Fibroblast of skin of left quadriceps (primary cell): ENCODE measurements at regions not wholly inside any gene's neighbourhood (a gene's known extent, or its start where the extent isn't known, plus 50 kb on each side); places are given as distances from the start of the nearest gene placed in this dataset.

ENCODE experiments used
- DNase-seq, 2 experiments: peaks; one replicate each; pipeline ENCODE4 v3.0.0-alpha.2; 2013; ENCODE audit warnings: low read depth in 2 of 2

DNA sequence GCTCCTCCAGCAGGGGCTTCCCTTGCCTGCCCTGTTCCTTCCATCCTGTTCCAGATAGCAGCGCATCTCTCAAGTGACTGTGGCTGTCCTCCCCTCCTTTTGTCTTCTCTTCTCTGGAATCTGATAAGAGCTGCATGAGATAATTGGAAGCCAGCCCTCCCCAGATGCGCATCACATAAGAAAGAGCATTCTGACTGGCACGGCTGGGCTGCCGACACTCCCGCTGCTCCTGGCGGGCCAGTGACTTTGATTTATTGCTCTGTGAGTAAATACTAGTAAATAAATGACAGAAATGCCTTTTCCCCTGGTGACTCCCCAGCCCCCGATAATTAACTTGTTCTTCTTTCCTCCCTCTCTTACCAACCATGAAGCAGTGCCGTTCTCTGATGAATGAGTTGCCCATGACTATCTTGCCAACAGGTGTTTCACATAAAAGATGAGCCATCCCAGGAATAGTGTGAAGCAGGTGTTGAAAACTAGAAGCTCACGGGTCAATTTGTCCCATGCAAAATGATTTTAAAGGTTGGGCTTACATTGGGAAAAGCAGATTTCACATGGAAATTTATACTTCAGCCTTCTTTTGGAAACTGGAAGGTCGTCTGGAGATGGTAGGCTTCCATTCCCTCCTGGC lies 212.3 kb downstream of the ERCC6L2 start:
- no peak for DNase-seq

DNA sequence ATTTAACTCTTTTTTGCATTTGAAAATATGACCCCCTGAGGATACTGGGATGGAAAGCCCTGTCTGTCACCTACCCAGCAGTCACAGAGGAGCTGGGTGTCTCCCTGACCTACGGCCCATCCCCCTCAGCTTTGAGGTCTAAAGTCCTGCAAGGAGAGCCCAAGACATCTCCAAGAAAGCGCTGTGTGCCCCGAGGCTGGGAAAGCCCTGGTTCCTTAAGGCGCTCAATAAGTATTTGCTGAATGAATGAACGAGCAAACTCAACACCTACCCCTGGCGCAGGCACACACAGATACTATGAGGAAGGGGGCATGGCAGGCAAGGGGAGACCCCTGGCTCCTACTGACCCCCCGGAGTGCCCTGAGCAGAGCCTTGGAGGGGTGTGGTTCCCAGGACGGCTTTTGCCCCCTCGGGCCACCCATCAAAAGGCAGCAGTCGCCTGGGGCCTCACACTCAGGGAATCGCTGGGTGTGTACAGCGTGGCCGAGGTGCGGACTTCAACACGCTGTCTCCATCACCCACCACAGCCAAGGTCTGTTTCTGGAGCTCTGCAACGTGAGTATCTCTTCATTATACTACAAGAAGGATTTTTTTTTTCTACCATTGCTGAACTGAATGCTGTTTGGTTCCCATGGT lies 211.6 kb downstream of the ERCC6L2 start:
- no peak for DNase-seq

DNA sequence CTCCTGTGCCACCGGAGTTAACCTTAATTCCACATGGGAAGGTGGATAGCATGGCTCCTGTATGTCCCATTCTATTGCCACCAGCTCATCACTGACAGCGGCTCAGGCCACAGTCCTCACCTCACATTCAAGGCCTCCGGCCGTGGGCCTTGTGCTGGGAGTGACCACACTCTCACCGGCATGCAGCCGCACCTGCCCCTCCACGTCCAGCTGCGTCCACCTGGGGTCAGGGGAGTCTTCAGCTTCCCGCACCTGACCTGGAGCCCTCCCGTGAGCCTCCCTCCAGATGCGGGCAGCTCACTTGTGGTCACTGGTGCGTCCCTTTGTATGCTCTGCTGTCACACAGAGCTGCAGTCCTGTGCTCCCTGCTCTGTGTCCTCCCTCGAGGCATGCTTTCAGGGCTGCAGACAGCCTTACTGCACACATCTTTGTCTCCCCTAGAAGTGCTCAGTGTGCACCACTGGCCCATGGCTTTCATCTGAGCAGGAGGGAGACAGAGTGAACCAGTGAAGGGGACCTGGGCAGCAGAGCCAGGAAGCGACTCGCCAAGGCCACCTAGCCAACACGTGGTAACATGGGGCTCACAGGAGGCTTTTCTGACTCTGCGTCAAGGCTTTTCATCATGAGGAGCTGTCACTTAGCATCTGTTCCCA lies 210.1 kb downstream of the ERCC6L2 start:
- no peak for DNase-seq

DNA sequence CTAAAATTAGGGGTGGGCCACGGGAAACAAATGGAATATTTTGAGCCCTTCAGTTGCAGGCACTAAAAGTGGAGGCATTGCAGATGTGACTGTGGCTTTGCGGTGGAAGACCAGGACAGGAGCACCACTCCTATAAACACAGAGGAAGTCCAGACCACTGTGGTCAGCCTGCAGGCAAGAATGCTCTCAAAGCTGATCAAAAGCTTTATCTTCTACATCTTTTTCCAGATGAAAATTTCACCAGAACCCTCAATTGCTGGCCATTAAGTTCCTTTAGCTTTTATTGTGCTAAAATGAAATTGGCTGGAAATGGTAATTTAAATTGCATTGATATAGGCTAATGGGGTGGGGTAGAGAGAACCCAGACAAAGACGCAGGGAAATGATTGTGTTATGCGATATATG lies 208.8 kb downstream of the ERCC6L2 start:
- DNase-seq: no peak

DNA sequence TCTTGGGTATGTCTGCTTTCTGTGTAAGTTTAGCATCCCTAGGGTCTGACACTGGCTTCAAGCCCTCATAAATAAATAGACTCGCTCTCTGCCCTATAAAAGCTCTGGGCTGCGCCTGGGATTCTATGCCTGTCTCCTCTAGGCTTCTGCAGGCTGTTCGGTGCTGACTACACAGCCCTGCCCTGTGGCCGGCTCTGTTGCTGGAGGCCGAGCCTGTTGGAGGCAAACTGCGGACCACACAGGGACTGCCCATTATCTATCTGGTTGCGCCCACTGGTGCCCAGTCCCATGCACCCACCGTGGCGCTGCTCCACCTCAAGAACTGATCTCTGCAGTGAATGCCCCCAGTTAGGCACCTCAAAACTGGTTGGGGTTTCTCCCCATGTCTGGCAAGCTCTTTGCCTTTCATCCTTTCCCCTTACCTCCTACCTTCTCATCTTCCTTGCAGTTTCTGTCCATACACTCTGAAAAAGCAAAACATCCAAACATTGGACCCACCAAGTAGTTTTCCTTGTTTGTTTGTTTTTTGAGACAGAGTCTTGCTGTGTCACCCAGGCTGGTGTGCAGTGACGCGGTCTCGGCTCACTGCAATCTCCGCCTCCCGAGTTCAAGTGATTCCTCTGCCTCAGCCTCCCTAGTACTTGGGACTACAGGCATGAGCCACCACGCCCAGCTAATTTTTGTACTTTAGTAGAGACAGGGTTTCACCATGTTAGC lies 207.2 kb downstream of the ERCC6L2 start:
- DNase-seq: no peak

DNA sequence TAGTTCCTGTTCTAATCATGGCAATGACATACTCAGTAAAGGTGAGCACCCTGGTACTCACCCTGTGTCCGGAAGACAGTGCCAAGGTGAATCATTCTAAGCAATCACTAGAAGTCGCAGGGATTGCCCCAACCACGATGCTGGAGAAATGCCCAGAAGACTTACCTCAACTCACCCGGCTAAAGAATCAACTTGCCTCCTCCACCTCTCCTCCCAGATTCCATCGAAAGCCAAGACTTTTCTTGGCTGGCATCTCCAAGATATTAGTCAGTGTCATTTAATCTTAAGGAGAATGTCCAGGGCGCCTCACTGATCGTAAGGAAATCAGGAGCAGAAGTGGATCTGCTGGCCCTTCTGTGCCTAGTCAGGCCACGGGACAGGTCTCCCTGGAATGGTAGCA lies 204.9 kb downstream of the ERCC6L2 start:
- no peak for DNase-seq

DNA sequence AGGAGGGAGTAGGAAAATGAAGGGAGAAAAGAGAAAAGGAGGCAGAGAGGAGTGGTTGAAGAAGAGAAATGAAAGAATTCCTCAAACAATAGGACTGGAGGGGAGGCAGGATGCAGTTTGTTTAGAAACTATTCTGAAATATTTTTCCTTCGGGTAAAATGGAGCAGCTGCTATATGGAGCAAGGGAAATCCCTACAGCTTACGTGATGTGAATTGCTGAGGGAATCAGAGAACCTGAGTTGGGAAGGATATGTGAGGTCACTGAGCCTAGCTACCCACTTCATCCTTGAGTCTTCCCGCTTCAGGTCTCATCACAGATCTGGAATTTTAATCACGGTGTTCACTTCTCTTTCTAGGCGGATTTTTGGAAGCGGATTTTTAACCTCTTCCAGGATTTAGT lies 204.3 kb downstream of the ERCC6L2 start:
- DNase-seq: no peak

DNA sequence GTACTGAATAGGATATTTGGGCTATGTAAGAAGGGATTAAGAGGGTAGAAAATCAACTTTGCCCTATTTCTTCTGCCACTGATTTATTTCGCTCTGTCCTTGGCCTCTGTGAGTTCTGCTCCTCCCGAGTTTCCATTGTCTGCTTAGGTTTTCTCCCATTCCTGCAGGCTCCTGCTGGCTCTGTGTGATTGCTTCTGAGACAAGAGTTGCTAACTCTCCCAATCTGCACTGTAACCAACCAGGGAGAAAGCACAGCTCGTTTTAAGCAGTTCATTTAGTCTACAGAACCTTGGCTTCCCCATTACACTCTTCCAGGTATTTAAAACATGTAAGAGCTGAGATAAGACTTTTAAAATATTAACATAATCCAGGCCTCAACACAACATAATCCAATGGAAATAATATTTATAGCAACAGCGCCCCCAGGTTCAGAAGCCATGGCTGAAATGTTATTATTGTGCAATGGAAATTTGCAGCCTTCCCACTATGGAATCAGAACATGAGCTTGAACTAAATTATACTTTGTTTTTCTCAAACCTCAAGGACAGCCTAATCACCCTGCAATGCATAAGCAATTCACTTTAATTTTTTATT lies 203.5 kb downstream of the ERCC6L2 start:
- DNase-seq: no peak

DNA sequence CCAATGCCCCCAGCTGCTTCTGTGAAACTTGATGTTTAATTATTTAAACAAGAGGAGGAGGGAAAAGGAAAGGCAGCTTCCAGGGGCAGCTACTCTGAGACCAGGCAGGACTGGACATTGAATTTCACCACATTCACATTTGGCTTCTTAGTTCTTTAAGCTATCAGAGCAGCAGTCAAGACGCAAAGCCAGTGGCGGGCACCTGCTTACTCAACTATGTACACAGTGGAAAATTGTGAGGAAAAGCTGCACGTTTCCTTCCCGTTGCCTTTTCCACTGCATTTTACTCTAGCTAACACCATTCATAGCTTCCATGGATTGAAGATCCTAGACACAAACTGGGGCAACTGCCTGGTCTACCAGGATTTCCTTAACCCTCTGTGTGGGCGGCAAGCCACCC lies 200.3 kb downstream of the ERCC6L2 start:
- no peak for DNase-seq

DNA sequence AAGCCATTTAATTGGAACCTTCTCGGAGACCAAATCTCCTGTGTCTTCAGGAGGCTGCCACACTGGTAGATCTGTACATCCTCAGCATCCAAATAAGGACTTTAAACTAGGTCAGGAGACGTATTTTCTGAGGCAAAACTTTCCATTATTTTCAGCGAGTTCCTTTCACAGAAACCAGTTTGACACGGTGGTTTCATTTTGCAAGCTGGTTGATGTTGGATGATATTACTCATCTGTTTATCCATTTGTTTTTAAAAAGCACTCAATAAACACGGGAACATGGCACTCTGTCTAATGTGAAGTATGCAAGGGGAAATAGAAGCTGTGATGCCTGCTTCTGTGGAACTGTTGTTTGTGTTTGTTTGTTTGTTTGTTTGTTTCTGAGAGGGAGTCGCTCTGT lies 199.6 kb downstream of the ERCC6L2 start:
- DNase-seq: no peak

DNA sequence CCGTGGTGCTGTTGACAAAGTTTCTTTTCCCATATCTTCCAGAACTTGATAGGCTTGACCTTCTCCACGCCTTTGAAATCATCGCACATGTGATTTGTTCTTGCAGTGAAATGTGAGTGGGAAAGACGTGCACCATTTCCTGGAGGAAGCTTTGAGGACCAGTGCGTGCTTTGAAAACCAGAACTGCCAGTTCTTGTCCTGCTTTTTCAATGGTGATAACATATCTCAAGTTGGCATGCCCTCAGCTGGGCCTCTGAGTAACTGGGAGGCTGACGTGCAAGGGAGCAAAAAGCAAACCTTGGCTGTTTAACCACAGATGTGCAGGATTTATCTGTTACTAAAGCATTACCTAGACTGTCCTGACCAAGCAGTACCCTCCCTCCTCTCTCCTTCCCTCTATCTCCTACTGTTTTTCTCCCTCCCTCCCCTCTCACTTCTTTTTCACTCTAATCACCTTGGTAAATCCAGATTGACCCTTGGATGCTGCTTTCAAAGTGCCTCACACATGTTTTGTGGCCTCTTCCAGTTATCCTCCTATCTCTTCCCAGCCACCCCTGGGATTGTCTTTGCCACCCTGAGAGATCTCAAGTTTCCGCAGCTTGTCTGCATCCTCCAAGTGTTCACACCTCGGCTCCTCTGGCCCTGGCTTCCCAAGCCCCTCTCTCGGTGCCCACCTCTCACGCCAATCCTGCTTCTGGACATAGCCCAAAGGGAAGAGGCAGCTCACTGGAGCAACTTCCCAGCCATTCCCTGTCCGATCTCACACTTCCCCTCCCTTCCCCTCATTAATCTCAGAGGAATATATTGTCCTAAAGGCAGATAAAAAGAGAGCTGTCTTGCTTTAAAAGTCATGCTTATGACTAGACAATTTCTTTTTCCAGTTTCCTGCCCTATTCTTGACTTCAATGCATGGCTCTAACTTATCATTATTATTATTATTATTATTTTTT lies 198.3 kb downstream of the ERCC6L2 start:
- no peak for DNase-seq

DNA sequence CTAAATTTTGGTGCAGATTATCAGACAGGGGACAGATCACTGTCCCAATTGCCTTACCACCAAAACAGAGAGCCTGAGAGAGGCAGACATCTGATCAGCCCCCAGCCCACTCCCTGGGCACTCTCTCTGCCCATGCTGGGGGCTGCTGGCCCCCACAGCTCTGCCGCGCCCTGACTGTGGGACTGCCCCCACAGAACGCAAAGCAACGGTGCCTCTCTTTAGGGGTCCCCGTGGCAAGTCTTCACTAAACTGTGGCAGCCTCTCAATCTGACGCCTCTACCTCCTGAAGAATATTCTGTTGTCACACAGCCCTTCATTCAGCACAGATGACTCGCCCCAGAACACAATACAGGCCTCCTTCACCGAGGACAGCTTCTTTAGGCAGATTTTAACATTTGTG lies 197.4 kb downstream of the ERCC6L2 start:
- DNase-seq: no peak

DNA sequence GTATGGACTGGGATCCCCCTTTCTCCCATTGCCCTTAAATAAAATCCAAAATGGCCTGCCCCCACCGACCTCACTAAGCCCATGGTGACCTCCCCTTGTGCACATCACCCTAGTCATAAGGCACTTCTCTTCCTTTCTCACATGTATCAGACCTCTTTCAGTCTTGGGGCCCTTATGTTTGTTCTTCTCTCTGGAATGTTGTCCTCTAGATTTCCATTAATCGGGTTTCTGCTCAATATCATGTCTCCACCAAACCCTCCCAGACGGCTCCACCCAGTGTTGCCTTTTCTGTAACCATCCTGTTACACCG lies 196.3 kb downstream of the ERCC6L2 start:
- no peak for DNase-seq

DNA sequence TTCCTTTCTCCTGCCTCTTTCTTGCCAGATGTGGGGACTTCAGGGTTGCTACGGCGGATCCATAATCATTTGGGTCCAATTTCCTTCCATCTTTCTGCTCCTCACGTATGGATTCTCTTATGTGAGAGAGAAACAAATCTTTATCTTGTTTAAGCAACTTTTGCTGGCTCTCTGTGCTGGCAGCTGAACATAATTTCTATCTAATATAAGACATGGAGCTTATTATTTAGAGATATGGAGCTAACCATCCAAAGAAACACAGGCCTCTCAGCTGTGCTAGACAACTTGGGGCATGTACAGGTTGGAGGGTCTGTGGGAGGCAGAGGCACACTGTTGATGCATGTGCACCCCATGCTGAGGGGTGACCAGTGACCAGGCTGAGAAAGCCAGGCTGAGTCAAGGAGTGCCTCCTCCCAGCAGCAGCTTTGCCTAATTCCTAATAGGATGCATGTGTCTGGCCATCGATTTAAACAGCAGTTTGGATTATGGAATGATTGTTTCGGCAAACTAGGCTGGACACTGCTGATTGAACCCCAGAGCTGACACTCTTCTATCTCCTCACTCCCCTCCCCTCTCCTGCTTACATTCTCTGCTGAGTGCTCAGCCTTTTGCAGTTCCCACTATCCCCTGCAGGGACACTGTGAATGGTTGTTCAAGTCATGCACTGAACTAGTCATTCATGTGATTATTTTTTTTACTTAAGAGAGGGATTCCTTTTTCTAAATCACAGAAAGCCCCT lies 195.8 kb downstream of the ERCC6L2 start:
- DNase-seq: no peak

DNA sequence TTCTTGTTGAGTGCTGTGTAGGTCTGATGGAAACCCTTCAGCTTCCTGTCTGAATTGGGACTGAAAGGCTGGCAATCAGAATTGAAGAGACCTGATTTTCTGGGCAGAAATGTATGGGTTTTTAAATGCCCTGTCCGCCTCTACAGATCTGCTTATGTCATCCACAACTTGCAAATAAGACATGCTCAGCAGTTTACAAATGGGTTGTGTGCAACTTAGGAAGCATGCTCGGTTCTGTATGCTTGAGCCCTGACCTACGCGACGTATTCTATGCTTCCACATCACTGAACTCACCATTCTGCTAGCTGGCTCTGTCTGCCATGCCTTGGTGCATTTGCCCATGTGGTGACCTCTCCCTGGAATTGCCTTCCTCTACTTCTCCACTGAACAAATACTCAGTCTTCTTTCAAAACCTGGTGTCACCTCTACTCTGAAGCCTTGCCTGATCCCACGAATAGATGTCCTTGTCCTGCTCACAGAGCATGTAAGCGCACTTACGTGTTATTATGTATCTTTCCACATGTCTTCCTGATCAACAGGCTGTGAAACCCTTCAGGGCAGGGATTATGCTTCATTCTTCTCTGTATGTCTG lies 194.2 kb downstream of the ERCC6L2 start:
- no peak for DNase-seq

DNA sequence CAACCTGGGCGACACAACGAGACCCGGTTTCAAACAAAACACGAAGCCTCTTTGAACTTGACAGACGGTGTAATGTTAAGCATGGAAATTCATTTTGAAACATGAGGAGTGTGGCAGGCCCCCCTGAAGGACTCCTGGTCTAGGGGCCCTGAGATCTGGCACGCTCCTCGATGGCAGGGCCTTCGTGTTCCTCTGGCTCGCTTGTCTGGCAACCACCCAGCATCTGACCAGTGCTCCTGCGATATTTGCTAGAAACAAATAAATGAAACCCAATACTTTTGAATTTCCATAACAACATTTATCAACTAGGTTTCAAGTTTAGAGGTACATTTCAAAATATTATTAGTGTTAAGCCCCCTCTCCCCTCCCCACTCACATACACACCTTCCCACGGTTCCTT lies 193.0 kb downstream of the ERCC6L2 start:
- no peak for DNase-seq

DNA sequence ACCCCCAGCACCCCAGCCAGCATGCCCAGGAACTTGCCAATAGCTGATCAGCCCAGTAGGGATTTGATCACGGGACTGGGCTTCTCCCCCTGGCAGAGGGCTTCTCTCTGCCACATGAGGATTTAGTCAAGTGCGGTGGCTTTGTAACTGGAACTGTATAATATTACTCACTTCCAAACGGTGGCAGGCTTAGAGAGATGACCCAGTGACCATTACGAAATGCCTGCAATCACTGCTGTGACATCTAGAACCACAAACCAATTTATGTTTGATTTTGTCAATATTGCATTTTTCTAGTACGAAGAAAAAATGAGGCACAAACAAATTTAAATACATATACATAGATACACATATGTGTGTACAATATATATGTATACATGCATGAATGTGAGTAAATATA lies 192.1 kb downstream of the ERCC6L2 start:
- DNase-seq: no peak

DNA sequence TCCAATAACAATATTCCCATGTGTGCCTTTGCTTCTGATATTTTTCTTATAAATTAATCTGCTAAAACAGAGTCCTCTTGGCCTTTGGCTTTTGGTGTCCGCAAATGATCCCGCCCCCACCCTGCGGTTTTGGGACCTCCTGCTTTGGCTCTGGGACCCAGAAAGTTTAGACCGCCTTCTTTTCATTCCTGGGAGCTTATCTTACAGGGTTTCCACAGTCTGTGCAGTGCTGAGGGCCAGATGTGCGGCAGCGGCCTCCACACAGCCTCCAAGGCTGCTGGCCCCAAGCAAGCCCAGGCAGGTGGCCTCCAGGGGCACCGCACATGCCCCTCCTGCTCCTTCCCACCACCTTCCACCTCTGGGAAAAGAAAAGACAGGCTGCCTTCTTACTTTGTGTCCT lies 191.5 kb downstream of the ERCC6L2 start:
- no peak for DNase-seq

DNA sequence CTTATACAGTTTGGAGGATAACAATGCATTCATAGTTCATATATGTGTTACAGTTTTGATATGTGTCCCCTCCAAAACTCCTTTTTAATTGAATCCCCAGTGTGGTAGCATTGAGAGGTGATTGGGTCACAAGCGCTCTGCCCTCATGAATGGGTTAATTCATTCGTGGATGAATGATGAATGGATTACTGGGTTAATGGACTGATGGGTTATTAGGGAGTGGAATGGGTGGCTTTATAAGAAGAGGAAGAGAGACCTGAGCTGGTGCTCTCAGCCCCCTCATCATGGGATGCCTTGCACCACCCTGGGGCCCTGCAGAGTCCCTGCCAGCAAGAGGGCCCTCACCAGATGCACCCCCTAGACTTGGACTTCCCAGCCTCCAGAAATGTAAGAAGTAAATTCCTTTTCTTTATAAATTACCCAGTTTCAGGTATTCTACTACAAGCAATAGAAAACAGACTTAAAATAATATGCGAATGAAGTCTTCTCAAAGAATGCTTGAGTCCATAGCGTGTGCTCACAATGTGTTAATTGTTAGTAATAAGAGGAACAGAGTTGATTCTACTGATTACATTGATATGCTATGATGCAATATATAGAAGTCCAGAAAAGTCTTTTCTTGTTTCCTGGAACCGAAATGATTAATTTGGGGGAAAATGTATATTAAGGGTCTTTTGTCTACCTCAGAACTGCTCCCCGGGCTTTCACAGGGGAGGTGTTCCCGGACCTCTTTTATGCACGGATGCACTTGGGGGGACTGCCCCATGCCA lies 190.2 kb downstream of the ERCC6L2 start:
- DNase-seq: no peak
